Endodermal cell (in vitro differentiated cells): ENCODE measurements at regions not wholly inside any gene's neighbourhood (a gene's known extent, or its start where the extent isn't known, plus 50 kb on each side); places are given as distances from the start of the nearest gene placed in this dataset.
"Not testable (repeated sequence)": the region's sequence is repeated elsewhere in the genome, so short reads cannot be mapped to it uniquely, and the experiment has no call there.

Source experiments
- DNase-seq: peaks from one replicate; pipeline ENCODE4 v3.0.0-alpha.2; 2017
- H3K27ac ChIP-seq: 2 replicates; pipeline ENCODE4 v1.5.1; 2013; ENCODE audit warnings: mild to moderate bottlenecking, low read depth, low read length, moderate library complexity
- H3K27me3 ChIP-seq: 2 replicates; pipeline ENCODE4 v1.6.1; 2013; ENCODE audit warnings: mild to moderate bottlenecking, low read length, moderate library complexity; ENCODE audit not compliant: insufficient read depth, control insufficient read depth, poor library complexity, severe bottlenecking
- H3K36me3 ChIP-seq: 2 replicates; pipeline ENCODE4 v1.7.0; 2013; ENCODE audit warnings: mild to moderate bottlenecking, low read length, moderate library complexity; ENCODE audit not compliant: control insufficient read depth, insufficient read depth
- H3K4me1 ChIP-seq: one replicate; pipeline ENCODE4 v1.7.0; 2013; ENCODE audit warnings: low read length; ENCODE audit not compliant: control insufficient read depth, insufficient read depth
- H3K4me3 ChIP-seq: 2 replicates; pipeline ENCODE4 v1.5.1; 2013; ENCODE audit warnings: mild to moderate bottlenecking, low read length, moderate library complexity
- H3K9ac ChIP-seq: 2 replicates; pipeline ENCODE4 v1.6.1; 2013; ENCODE audit warnings: mild to moderate bottlenecking, low read length, moderate library complexity; ENCODE audit not compliant: poor library complexity, severe bottlenecking; ENCODE audit errors: extremely low read depth
- H3K9me3 ChIP-seq: 2 replicates; pipeline ENCODE4 v1.6.1; 2013; ENCODE audit warnings: mild to moderate bottlenecking, low read length, moderate library complexity; ENCODE audit not compliant: control insufficient read depth
- H3K27ac Mint-ChIP-seq: 2 replicates; pipeline ENCODE4 v1.8.0; 2020; ENCODE audit warnings: mixed read lengths
- H3K27me3 Mint-ChIP-seq: 2 replicates; pipeline ENCODE4 v1.8.0; 2021; ENCODE audit warnings: mild to moderate bottlenecking, mixed read lengths; ENCODE audit not compliant: insufficient read depth
- H3K36me3 Mint-ChIP-seq: 2 replicates; pipeline ENCODE4 v1.8.0; 2020; ENCODE audit warnings: low read depth, mixed read lengths
- H3K4me1 Mint-ChIP-seq: 2 replicates; pipeline ENCODE4 v1.8.0; 2020; ENCODE audit warnings: mixed read lengths
- H3K4me3 Mint-ChIP-seq: 2 replicates; pipeline ENCODE4 v1.8.0; 2020; ENCODE audit warnings: mild to moderate bottlenecking, moderate library complexity, mixed read lengths
- H3K9me3 Mint-ChIP-seq: 2 replicates; pipeline ENCODE4 v1.8.0; 2020; ENCODE audit warnings: mild to moderate bottlenecking, mixed read lengths
- CTCF ChIP-seq: fragments of 200-600 bp; sonication (generic); conservative IDR thresholded peaks from 2 replicates; pipeline ENCODE4 v1.5.0; 2021; ENCODE audit warnings: antibody characterized with exemption, mild to moderate bottlenecking
- WGBS, 2 experiments: methylation state at CpG; one replicate each; pipeline versions ENCODE4 v1.1.5 to v1.1.7; 2013; ENCODE audit warnings: missing lambda C conversion rate in 2 of 2, mixed read lengths in 1 of 2; ENCODE audit not compliant: insufficient coverage in 1 of 2, insufficient read length in 1 of 2; 5-methylcytosine and 5-hydroxymethylcytosine counted together

GRCh38 chr1:240722788-240723187 lies 110.8 kb upstream of the GREM2 start:
- Histone ChIP-seq H3K27me3 (no peaks in the 10 kb centered on the region), H3K27ac (no peak overlapping the region), H3K9ac (no peak overlapping the region), H3K4me3 (no peak overlapping the region), H3K9me3 (peaks cover 6% of the 10 kb centered on the region), H3K4me1 (no peaks in the 10 kb centered on the region), H3K36me3 (no peaks in the 10 kb centered on the region)
- Mint-ChIP-seq H3K27ac (no peak overlapping the region), H3K9me3 (peaks cover 11% of the 10 kb centered on the region), H3K4me3 (no peak overlapping the region), H3K4me1 (no peaks in the 10 kb centered on the region), H3K27me3 (no peaks in the 10 kb centered on the region), H3K36me3 (no peaks in the 10 kb centered on the region)
- TF ChIP-seq CTCF: no peak
- DNase-seq: no peak
- 92 to 94% methylated on average over 7 to 10 of the region's 10 CpGs for WGBS, 2 experiments

- Mint-ChIP-seq H3K27ac (no peak overlapping the region), H3K4me3 (no peak overlapping the region)
- 91 to 94% methylated on average over 4 to 6 of the region's 6 CpGs for WGBS, 2 experiments
Measured at GRCh38 chr1:240720976-240721375, 109.0 kb upstream of the GREM2 start.

GRCh38 chr1:240719953-240720700 lies 108.2 kb upstream of the GREM2 start:
- Mint-ChIP-seq H3K9me3 (no peaks in the 10 kb centered on the region), H3K36me3 (no peaks in the 10 kb centered on the region), H3K27ac (no peak overlapping the region), H3K27me3 (no peaks in the 10 kb centered on the region), H3K4me3 (no peak overlapping the region), H3K4me1 (no peaks in the 10 kb centered on the region)
- H3K4me1 ChIP-seq: no peaks in the 10 kb centered on the region
- no peaks in the 10 kb centered on the region for H3K27me3 ChIP-seq
- WGBS, 2 experiments: 88 to 89% methylated on average over 6 to 8 of the region's 8 CpGs
- H3K27ac ChIP-seq: no peak overlapping the region
- no peak for DNase-seq
- no peak overlapping the region for H3K9ac ChIP-seq
- no peak for TF ChIP-seq CTCF
- H3K36me3 ChIP-seq: no peaks in the 10 kb centered on the region
- H3K9me3 ChIP-seq: no peaks in the 10 kb centered on the region
- H3K4me3 ChIP-seq: no peak overlapping the region

More at GRCh38 chr1:240720976-240721375, 109.0 kb upstream of the GREM2 start:
- no peak overlapping the region for H3K27ac ChIP-seq
- Mint-ChIP-seq H3K36me3 (no peaks in the 10 kb centered on the region), H3K9me3 (peaks cover 2% of the 10 kb centered on the region), H3K27me3 (no peaks in the 10 kb centered on the region), H3K4me1 (no peaks in the 10 kb centered on the region)
- H3K27me3 ChIP-seq: no peaks in the 10 kb centered on the region
- no peak for DNase-seq
- no peak for TF ChIP-seq CTCF
- H3K9me3 ChIP-seq: peaks cover 2% of the 10 kb centered on the region
- H3K4me1 ChIP-seq: no peaks in the 10 kb centered on the region
- no peak overlapping the region for H3K4me3 ChIP-seq
- H3K9ac ChIP-seq: no peak overlapping the region
- H3K36me3 ChIP-seq: no peaks in the 10 kb centered on the region

GRCh38 chr1:240716538-240716937 lies 104.6 kb upstream of the GREM2 start:
- H3K27me3 ChIP-seq, H3K9ac ChIP-seq, H3K9me3 ChIP-seq, H3K9me3 Mint-ChIP-seq, H3K36me3 Mint-ChIP-seq, H3K4me3 ChIP-seq, H3K4me1 ChIP-seq, H3K36me3 ChIP-seq, H3K27me3 Mint-ChIP-seq, H3K4me3 Mint-ChIP-seq, H3K4me1 Mint-ChIP-seq, H3K27ac ChIP-seq, DNase-seq, H3K27ac Mint-ChIP-seq: not testable (repeated sequence)
- WGBS, 2 experiments: 85 to 93% methylated on average over 2 to 4 of the region's 4 CpGs
